ENCODE measurements at regions not wholly inside any gene's neighbourhood (a gene's known extent, or its start where the extent isn't known, plus 50 kb on each side); places are given as distances from the start of the nearest gene placed in this dataset.

- H3K4me1 ChIP-seq (ENCODE audit: control insufficient read depth, insufficient read depth, low read length): no peaks in the 10 kb centered on the region
- peaks cover 4% of the 10 kb centered on the region for H3K9me3 ChIP-seq (ENCODE audit: control insufficient read depth, low read length)
- 43% methylated on average over 1 of the region's 1 CpG for WGBS
- H3K27ac ChIP-seq (ENCODE audit: low read length): no peak overlapping the region
- ATAC-seq (no peak), DNase-seq (no peak)
- no peak overlapping the region for H3K4me3 ChIP-seq (ENCODE audit: low read length)
- intact Hi-C loops (cut with DNase I): no loop called here
- no peaks in the 10 kb centered on the region for H3K27me3 ChIP-seq (ENCODE audit: control insufficient read depth, insufficient read depth)
These were observed 566.0 kb upstream of the USP15 start for GRCh38 chr12:61694214-61694613.

GRCh38 chr12:61701471-61701870 lies 558.7 kb upstream of the USP15 start:
- H3K9me3 ChIP-seq (ENCODE audit: control insufficient read depth, low read length): no peaks in the 10 kb centered on the region
- H3K27ac ChIP-seq (ENCODE audit: low read length): no peak overlapping the region
- intact Hi-C loops (cut with DNase I): no loop called here
- no peaks in the 10 kb centered on the region for H3K4me1 ChIP-seq (ENCODE audit: control insufficient read depth, insufficient read depth, low read length)
- no peak overlapping the region for H3K4me3 ChIP-seq (ENCODE audit: low read length)
- 33% methylated on average over 3 of the region's 3 CpGs for WGBS
- DNase-seq: no peak
- ATAC-seq: no peak
- H3K27me3 ChIP-seq (ENCODE audit: control insufficient read depth, insufficient read depth): no peaks in the 10 kb centered on the region

- no peak for DNase-seq
- no peaks in the 10 kb centered on the region for H3K27me3 ChIP-seq (ENCODE audit: control insufficient read depth, insufficient read depth)
- ATAC-seq: no peak
- H3K4me1 ChIP-seq (ENCODE audit: control insufficient read depth, insufficient read depth, low read length): no peaks in the 10 kb centered on the region
- H3K9me3 ChIP-seq (ENCODE audit: control insufficient read depth, low read length): no peaks in the 10 kb centered on the region
- 92% methylated on average over 1 of the region's 1 CpG for WGBS
- H3K4me3 ChIP-seq (ENCODE audit: low read length): no peak overlapping the region
- H3K27ac ChIP-seq (ENCODE audit: low read length): no peak overlapping the region
- intact Hi-C loops (cut with DNase I): no loop called here
These were observed 553.4 kb upstream of the USP15 start for GRCh38 chr12:61706783-61707182.

GRCh38 chr12:61713121-61713520 lies 547.1 kb upstream of the USP15 start:
- 62% methylated on average over 5 of the region's 5 CpGs for WGBS
- DNase-seq: no peak
- H3K9me3 ChIP-seq (ENCODE audit: control insufficient read depth, low read length): no peaks in the 10 kb centered on the region

GRCh38 chr12:61717986-61718385 lies 542.2 kb upstream of the USP15 start:
- ATAC-seq (no peak), DNase-seq (no peak)
- H3K4me1 ChIP-seq (ENCODE audit: control insufficient read depth, insufficient read depth, low read length): no peaks in the 10 kb centered on the region
- no peak overlapping the region for H3K27ac ChIP-seq (ENCODE audit: low read length)
- H3K9me3 ChIP-seq (ENCODE audit: control insufficient read depth, low read length): no peaks in the 10 kb centered on the region
- 72% methylated on average over 4 of the region's 4 CpGs for WGBS
- intact Hi-C loops (cut with DNase I): no loop called here
- H3K4me3 ChIP-seq (ENCODE audit: low read length): no peak overlapping the region
- no peaks in the 10 kb centered on the region for H3K27me3 ChIP-seq (ENCODE audit: control insufficient read depth, insufficient read depth)

More at GRCh38 chr12:61713121-61713520, 547.1 kb upstream of the USP15 start:
- intact Hi-C loops (cut with DNase I): no loop called here
- ATAC-seq: no peak
- no peak overlapping the region for H3K4me3 ChIP-seq (ENCODE audit: low read length)
- no peak overlapping the region for H3K27ac ChIP-seq (ENCODE audit: low read length)
- H3K4me1 ChIP-seq (ENCODE audit: control insufficient read depth, insufficient read depth, low read length): no peaks in the 10 kb centered on the region
- H3K27me3 ChIP-seq (ENCODE audit: control insufficient read depth, insufficient read depth): no peaks in the 10 kb centered on the region

- Histone ChIP-seq H3K9me3 (ENCODE audit: control insufficient read depth, low read length) (no peaks in the 10 kb centered on the region), H3K27me3 (ENCODE audit: control insufficient read depth, insufficient read depth) (no peaks in the 10 kb centered on the region), H3K27ac (ENCODE audit: low read length) (no peak overlapping the region), H3K4me1 (ENCODE audit: control insufficient read depth, insufficient read depth, low read length) (no peaks in the 10 kb centered on the region), H3K4me3 (ENCODE audit: low read length) (no peak overlapping the region)
- WGBS: 64% methylated on average over 1 of the region's 1 CpG
- intact Hi-C loops (cut with DNase I): no loop called here
- ATAC-seq: no peak
- no peak for DNase-seq
These were observed 520.3 kb upstream of the USP15 start for GRCh38 chr12:61739925-61740324.

- Histone ChIP-seq H3K27ac (ENCODE audit: low read length) (no peak overlapping the region), H3K4me1 (ENCODE audit: control insufficient read depth, insufficient read depth, low read length) (no peaks in the 10 kb centered on the region)
- 68% methylated on average over 1 of the region's 1 CpG for WGBS
These were observed 509.6 kb upstream of the USP15 start for GRCh38 chr12:61750604-61751003.

GRCh38 chr12:61754214-61754613 lies 506.0 kb upstream of the USP15 start:
- intact Hi-C loops (cut with DNase I): no loop called here
- Histone ChIP-seq H3K27ac (ENCODE audit: low read length) (no peak overlapping the region), H3K4me1 (ENCODE audit: control insufficient read depth, insufficient read depth, low read length) (no peaks in the 10 kb centered on the region), H3K4me3 (ENCODE audit: low read length) (no peak overlapping the region), H3K9me3 (ENCODE audit: control insufficient read depth, low read length) (no peaks in the 10 kb centered on the region), H3K27me3 (ENCODE audit: control insufficient read depth, insufficient read depth) (no peaks in the 10 kb centered on the region)
- ATAC-seq (no peak), DNase-seq (no peak)
- 99% methylated on average over 1 of the region's 1 CpG for WGBS

More at GRCh38 chr12:61750604-61751003, 509.6 kb upstream of the USP15 start:
- Histone ChIP-seq H3K4me3 (ENCODE audit: low read length) (no peak overlapping the region), H3K9me3 (ENCODE audit: control insufficient read depth, low read length) (no peaks in the 10 kb centered on the region), H3K27me3 (ENCODE audit: control insufficient read depth, insufficient read depth) (no peaks in the 10 kb centered on the region)
- intact Hi-C loops (cut with DNase I): no loop called here
- no peak for DNase-seq
- ATAC-seq: no peak

GRCh38 chr12:61757831-61758505 lies 502.2 kb upstream of the USP15 start:
- WGBS: 76% methylated on average over 5 of the region's 5 CpGs
- Histone ChIP-seq H3K4me1 (ENCODE audit: control insufficient read depth, insufficient read depth, low read length) (no peaks in the 10 kb centered on the region), H3K9me3 (ENCODE audit: control insufficient read depth, low read length) (no peaks in the 10 kb centered on the region), H3K27ac (ENCODE audit: low read length) (no peak overlapping the region), H3K4me3 (ENCODE audit: low read length) (no peak overlapping the region), H3K27me3 (ENCODE audit: control insufficient read depth, insufficient read depth) (no peaks in the 10 kb centered on the region)
- no peak for ATAC-seq
- intact Hi-C loops (cut with DNase I): no loop called here
- DNase-seq: no peak

GRCh38 chr12:61758661-61759060 lies 501.5 kb upstream of the USP15 start:
- Histone ChIP-seq H3K9me3 (ENCODE audit: control insufficient read depth, low read length) (no peaks in the 10 kb centered on the region), H3K4me3 (ENCODE audit: low read length) (no peak overlapping the region), H3K27ac (ENCODE audit: low read length) (no peak overlapping the region), H3K4me1 (ENCODE audit: control insufficient read depth, insufficient read depth, low read length) (no peaks in the 10 kb centered on the region), H3K27me3 (ENCODE audit: control insufficient read depth, insufficient read depth) (no peaks in the 10 kb centered on the region)
- DNase-seq: no peak
- intact Hi-C loops (cut with DNase I): no loop called here
- no peak for ATAC-seq

GRCh38 chr12:61765926-61766325 lies 494.3 kb upstream of the USP15 start:
- Histone ChIP-seq H3K27ac (ENCODE audit: low read length) (no peak overlapping the region), H3K9me3 (ENCODE audit: control insufficient read depth, low read length) (no peaks in the 10 kb centered on the region), H3K4me1 (ENCODE audit: control insufficient read depth, insufficient read depth, low read length) (no peaks in the 10 kb centered on the region), H3K4me3 (ENCODE audit: low read length) (no peak overlapping the region), H3K27me3 (ENCODE audit: control insufficient read depth, insufficient read depth) (no peaks in the 10 kb centered on the region)
- intact Hi-C loops (cut with DNase I): no loop called here
- ATAC-seq: no peak
- 68% methylated on average over 1 of the region's 1 CpG for WGBS
- DNase-seq: no peak

- intact Hi-C loops (cut with DNase I): no loop called here
- H3K4me1 ChIP-seq (ENCODE audit: control insufficient read depth, insufficient read depth, low read length): no peaks in the 10 kb centered on the region
- H3K27ac ChIP-seq (ENCODE audit: low read length): no peak overlapping the region
- H3K4me3 ChIP-seq (ENCODE audit: low read length): no peak overlapping the region
- no peaks in the 10 kb centered on the region for H3K27me3 ChIP-seq (ENCODE audit: control insufficient read depth, insufficient read depth)
- ATAC-seq: no peak
- WGBS: 63% methylated on average over 1 of the region's 1 CpG
- no peaks in the 10 kb centered on the region for H3K9me3 ChIP-seq (ENCODE audit: control insufficient read depth, low read length)
- no peak for DNase-seq
These were observed 479.8 kb upstream of the USP15 start for GRCh38 chr12:61780435-61780834.
